Prostate gland (tissue), 2 donors: ENCODE measurements at regions not wholly inside any gene's neighbourhood (a gene's known extent, or its start where the extent isn't known, plus 50 kb on each side); places are given as distances from the start of the nearest gene placed in this dataset.

ENCODE experiments used
- POLR2A ChIP-seq: fragments of 450-650 bp; IDR thresholded peaks from one replicate; pipeline ENCODE4 v1.6.1; 2016; ENCODE audit warnings: antibody characterized with exemption, mild to moderate bottlenecking
- TF ChIP-seq, protein P1 (sequence below), 4 experiments: fragments of 200-600 bp in 2 of 4; fragments of 450-650 bp in 2 of 4; sonication (generic) in 2 of 4; IDR thresholded peaks; 1 replicate in 3 of 4; 2 replicates in 1 of 4; pipeline ENCODE4 v1.5.1; 2016 to 2019; ENCODE audit warnings: antibody characterized with exemption in 4 of 4, mild to moderate bottlenecking in 2 of 4, moderate library complexity in 2 of 4

DNA sequence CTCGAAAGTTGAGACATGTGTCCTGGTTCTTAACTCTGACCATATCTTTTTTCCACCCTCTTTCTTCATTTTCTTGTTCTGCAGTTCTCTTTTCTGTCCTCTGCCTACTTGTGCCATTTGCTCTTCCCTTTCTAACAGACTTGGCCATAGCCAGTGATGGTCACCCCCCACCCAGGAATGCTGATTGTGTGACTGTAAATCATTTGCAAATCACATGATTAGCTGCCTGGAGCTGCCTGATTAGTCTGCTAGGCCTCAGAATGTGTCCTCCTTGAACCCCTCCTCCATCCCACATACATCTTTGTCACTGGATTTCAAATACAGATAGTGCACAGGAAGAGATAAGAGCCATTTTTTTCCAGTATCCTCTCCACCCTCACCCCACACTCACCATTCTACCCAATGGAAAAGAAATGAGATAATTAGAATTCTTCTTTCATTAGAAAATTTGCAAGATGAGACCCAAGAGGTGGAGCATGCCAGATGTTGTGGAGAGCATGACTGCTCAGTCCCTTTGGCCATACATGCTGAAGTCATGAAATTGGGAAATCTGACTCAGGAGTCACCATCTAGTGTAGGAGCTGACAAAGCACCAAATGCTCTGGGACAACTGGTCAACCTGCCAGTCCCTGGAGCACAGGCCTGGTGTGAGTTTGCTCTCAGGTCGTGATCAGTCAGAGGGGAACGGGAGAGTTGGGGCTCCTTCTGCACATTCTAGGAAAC is 538.2 kb downstream of the CCDC171 start:
- TF ChIP-seq POLR2A, result no peak
- TF ChIP-seq, protein P1, sequence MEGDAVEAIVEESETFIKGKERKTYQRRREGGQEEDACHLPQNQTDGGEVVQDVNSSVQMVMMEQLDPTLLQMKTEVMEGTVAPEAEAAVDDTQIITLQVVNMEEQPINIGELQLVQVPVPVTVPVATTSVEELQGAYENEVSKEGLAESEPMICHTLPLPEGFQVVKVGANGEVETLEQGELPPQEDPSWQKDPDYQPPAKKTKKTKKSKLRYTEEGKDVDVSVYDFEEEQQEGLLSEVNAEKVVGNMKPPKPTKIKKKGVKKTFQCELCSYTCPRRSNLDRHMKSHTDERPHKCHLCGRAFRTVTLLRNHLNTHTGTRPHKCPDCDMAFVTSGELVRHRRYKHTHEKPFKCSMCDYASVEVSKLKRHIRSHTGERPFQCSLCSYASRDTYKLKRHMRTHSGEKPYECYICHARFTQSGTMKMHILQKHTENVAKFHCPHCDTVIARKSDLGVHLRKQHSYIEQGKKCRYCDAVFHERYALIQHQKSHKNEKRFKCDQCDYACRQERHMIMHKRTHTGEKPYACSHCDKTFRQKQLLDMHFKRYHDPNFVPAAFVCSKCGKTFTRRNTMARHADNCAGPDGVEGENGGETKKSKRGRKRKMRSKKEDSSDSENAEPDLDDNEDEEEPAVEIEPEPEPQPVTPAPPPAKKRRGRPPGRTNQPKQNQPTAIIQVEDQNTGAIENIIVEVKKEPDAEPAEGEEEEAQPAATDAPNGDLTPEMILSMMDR (IDR thresholded peaks at IDR 0.05), result no peak
